ENCODE measurements at regions not wholly inside any gene's neighbourhood (a gene's known extent, or its start where the extent isn't known, plus 50 kb on each side); places are given as distances from the start of the nearest gene placed in this dataset.
"Not testable (repeated sequence)": the region's sequence is repeated elsewhere in the genome, so short reads cannot be mapped to it uniquely, and the experiment has no call there.

DNA sequence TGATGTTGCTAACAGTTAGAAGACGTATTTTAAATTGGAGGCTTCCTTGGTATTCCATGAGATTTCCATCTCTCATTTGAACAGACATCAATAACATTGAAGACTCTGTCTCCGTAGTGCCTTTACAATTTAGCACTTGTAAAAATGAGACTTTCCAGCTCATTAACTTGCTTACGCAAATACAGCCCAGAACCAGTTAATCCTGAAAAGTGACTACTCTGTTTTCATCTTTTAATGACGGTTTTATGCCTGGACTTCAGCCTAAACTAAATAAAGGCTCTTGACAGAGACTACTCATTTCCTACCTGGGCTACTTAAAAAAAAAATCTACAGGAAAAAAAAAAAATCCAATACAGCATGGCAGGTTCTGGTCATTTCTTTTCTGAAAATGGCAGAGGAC lies 148.6 kb downstream of the LRATD1 start:
- H2AFZ ChIP-seq: no peak overlapping the region
- no peaks in the 10 kb centered on the region for H3K27me3 ChIP-seq (ENCODE audit: control insufficient read depth, insufficient read depth, low read length)
- no peaks in the 10 kb centered on the region for H3K9me3 ChIP-seq (ENCODE audit: control insufficient read depth, low read length)
- no peak overlapping the region for H3K9ac ChIP-seq
- H3K79me2 ChIP-seq: no peaks in the 10 kb centered on the region
- no peak overlapping the region for H3K4me3 ChIP-seq (ENCODE audit: low read depth, low read length)
- H3K4me2 ChIP-seq (ENCODE audit: low read length): peak overlapping the region; percentile 38
- TF ChIP-seq, protein P1, sequence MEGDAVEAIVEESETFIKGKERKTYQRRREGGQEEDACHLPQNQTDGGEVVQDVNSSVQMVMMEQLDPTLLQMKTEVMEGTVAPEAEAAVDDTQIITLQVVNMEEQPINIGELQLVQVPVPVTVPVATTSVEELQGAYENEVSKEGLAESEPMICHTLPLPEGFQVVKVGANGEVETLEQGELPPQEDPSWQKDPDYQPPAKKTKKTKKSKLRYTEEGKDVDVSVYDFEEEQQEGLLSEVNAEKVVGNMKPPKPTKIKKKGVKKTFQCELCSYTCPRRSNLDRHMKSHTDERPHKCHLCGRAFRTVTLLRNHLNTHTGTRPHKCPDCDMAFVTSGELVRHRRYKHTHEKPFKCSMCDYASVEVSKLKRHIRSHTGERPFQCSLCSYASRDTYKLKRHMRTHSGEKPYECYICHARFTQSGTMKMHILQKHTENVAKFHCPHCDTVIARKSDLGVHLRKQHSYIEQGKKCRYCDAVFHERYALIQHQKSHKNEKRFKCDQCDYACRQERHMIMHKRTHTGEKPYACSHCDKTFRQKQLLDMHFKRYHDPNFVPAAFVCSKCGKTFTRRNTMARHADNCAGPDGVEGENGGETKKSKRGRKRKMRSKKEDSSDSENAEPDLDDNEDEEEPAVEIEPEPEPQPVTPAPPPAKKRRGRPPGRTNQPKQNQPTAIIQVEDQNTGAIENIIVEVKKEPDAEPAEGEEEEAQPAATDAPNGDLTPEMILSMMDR (IDR thresholded peaks at IDR 0.05): no peak
- no peaks in the 10 kb centered on the region for H3K36me3 ChIP-seq (ENCODE audit: control insufficient read depth, insufficient read depth, low read length)
- no peak overlapping the region for H3K27ac ChIP-seq
- no peaks in the 10 kb centered on the region for H3K4me1 ChIP-seq

DNA sequence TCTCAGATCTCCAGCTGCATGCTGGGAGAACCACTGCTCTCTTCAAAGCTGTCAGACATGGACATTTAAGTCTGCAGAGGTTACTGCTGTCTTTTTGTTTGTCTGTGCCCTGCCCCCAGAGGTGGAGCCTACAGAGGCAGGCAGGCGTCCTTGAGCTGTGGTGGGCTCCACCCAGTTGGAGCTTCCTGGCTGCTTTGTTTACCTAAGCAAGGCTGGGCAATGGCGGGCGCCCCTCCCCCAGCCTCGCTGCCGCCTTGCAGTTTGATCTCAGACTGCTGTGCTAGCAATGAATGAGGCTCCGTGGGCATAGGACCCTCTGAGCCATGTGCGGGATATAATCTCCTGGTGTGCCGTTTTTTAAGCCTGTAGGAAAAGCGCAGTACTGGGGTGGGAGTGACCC lies 156.3 kb downstream of the LRATD1 start:
- not testable (repeated sequence) for H2AFZ ChIP-seq, H3K4me1 ChIP-seq, H3K27ac ChIP-seq

DNA sequence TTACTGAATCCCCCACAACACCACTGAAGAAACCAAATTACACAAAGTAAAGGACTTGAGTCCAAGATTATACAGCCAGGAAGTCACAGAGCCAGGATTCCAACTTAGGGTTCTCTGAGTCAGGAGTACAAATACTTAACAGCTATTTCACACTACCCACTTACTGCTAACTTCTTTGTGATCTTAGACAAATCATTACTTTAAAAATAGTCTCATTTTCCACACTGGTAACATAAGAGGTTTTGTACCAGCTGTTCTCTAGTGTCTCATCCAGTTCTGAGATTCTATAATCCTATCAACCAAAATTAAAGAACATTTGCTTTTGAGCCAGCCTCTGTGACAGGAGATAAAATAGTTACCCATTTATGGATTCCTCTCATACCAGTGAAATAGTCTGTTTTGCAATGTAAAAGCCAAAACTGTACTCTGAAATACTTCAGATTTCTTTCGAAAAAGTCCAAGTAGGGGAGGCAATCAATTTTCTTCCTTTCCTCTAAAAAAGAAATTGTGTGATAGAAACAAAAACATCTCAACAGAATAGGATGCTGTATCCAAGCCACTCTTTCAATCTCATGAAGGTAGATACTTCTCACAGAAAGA lies 157.6 kb downstream of the LRATD1 start:
- Histone ChIP-seq H3K27me3 (ENCODE audit: control insufficient read depth, insufficient read depth, low read length) (no peaks in the 10 kb centered on the region), H3K79me2 (no peaks in the 10 kb centered on the region), H3K4me3 (ENCODE audit: low read depth, low read length) (no peak overlapping the region), H3K4me2 (ENCODE audit: low read length) (no peak overlapping the region), H3K9me3 (ENCODE audit: control insufficient read depth, low read length) (no peaks in the 10 kb centered on the region), H3K9ac (no peak overlapping the region), H3K4me1 (no peaks in the 10 kb centered on the region), H3K36me3 (ENCODE audit: control insufficient read depth, insufficient read depth, low read length) (no peaks in the 10 kb centered on the region), H2AFZ (no peak overlapping the region), H3K27ac (no peak overlapping the region)
- TF ChIP-seq, protein P1 (IDR thresholded peaks at IDR 0.05): no peak

More for the DNA sequence above, 156.3 kb downstream of the LRATD1 start:
- H3K79me2 ChIP-seq; H3K9me3 ChIP-seq (ENCODE audit: control insufficient read depth, low read length); H3K4me2 ChIP-seq (ENCODE audit: low read length); H3K4me3 ChIP-seq (ENCODE audit: low read depth, low read length); H3K36me3 ChIP-seq (ENCODE audit: control insufficient read depth, insufficient read depth, low read length); H3K9ac ChIP-seq; H3K27me3 ChIP-seq (ENCODE audit: control insufficient read depth, insufficient read depth, low read length): not testable (repeated sequence)

DNA sequence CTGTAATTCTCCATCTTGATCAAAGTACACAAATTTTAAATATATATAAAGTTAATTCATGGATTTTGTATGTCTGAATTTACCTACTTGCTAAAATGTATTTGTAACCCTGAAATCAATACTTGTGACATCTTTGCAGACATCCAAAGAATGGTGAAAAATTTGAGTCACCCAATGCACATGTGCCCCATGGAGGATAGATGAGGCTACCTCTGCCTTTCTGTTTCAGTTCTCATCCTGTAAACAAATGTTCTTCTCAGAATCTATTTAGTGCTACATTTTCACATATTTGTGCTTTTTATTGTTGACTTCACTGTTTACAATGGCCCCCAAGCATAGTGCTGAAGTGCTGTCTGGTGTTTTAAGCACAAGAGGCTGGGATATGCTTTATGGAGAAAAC lies 171.5 kb downstream of the LRATD1 start:
- H3K27ac ChIP-seq: no peak overlapping the region
- TF ChIP-seq, protein P1 (IDR thresholded peaks at IDR 0.05): no peak
- no peaks in the 10 kb centered on the region for H3K79me2 ChIP-seq
- H3K4me3 ChIP-seq (ENCODE audit: low read depth, low read length): no peak overlapping the region
- H3K9me3 ChIP-seq (ENCODE audit: control insufficient read depth, low read length): no peaks in the 10 kb centered on the region
- H3K36me3 ChIP-seq (ENCODE audit: control insufficient read depth, insufficient read depth, low read length): no peaks in the 10 kb centered on the region
- no peak overlapping the region for H3K4me2 ChIP-seq (ENCODE audit: low read length)
- no peaks in the 10 kb centered on the region for H3K4me1 ChIP-seq
- no peak overlapping the region for H3K9ac ChIP-seq
- H3K27me3 ChIP-seq (ENCODE audit: control insufficient read depth, insufficient read depth, low read length): no peaks in the 10 kb centered on the region
- H2AFZ ChIP-seq: no peak overlapping the region

DNA sequence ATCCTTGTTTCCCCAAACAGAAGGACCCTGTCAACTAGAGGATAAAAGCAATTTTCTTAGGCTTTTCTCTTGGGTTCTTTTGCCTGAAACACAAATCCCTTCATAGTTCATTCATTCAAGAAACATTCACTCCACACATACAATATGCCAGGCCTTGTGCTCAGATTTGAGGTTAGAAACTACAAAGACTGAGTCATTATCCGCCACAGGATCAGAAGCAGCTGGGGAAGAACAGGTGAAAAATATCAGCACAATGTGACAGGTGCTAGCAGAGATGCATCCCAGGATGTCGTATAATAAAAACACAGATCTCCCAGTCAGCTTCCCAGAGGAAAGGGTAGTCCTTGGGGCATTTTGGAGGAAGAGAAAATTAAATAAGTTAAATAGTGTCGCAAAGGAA lies 172.4 kb downstream of the LRATD1 start:
- Histone ChIP-seq H3K27ac (no peak overlapping the region), H2AFZ (no peak overlapping the region), H3K4me3 (ENCODE audit: low read depth, low read length) (no peak overlapping the region), H3K9me3 (ENCODE audit: control insufficient read depth, low read length) (no peaks in the 10 kb centered on the region), H3K4me1 (no peaks in the 10 kb centered on the region), H3K36me3 (ENCODE audit: control insufficient read depth, insufficient read depth, low read length) (no peaks in the 10 kb centered on the region), H3K27me3 (ENCODE audit: control insufficient read depth, insufficient read depth, low read length) (no peaks in the 10 kb centered on the region), H3K9ac (no peak overlapping the region), H3K79me2 (no peaks in the 10 kb centered on the region), H3K4me2 (ENCODE audit: low read length) (no peak overlapping the region)
- TF ChIP-seq, protein P1 (IDR thresholded peaks at IDR 0.05): no peak

All from parathyroid adenoma (tissue), 2 donors.